ENCODE measurements at regions not wholly inside any gene's neighbourhood (a gene's known extent, or its start where the extent isn't known, plus 50 kb on each side); places are given as distances from the start of the nearest gene placed in this dataset.

DNA sequence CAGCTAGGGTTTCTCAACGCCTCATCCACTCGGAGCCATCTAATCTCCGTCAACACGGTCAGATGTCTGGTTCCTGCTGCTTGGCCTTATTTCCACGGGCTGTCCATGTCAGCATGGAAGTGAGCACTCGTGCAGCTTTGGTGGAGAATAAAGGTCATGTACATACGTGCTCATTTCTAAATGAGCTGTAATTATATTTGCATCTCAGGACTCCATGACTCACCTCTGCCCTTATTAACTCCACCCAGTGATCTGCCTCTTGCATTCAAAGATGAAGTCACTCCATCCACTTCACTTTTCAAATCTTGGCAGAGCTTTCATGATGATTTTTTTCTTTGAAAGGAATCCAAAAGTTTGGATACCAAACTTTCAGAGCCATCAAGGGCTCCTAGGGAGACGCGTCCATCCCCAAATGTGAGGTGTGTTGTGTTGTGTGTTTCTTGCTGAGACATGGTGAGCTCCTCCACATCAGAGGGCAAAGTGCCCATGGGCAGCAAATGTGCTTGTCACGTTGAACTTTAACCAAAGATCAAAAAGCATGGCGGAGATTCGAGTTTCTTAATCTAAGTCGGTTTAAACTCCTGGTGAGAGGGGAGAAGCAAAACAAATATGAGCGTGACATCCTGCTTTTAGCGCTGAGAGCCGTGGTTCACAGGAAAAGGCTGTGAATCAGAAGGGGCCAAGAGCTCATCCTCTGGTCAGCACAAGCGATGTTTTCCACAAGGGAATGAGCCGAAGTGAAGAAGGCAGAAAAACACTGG is 68.6 kb upstream of the ERRFI1 start:
- TF ChIP-seq, protein P1, sequence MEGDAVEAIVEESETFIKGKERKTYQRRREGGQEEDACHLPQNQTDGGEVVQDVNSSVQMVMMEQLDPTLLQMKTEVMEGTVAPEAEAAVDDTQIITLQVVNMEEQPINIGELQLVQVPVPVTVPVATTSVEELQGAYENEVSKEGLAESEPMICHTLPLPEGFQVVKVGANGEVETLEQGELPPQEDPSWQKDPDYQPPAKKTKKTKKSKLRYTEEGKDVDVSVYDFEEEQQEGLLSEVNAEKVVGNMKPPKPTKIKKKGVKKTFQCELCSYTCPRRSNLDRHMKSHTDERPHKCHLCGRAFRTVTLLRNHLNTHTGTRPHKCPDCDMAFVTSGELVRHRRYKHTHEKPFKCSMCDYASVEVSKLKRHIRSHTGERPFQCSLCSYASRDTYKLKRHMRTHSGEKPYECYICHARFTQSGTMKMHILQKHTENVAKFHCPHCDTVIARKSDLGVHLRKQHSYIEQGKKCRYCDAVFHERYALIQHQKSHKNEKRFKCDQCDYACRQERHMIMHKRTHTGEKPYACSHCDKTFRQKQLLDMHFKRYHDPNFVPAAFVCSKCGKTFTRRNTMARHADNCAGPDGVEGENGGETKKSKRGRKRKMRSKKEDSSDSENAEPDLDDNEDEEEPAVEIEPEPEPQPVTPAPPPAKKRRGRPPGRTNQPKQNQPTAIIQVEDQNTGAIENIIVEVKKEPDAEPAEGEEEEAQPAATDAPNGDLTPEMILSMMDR (conservative IDR thresholded peaks at IDR 0.05; ENCODE audit: low read length): no peak
- TF ChIP-seq EZH2phosphoT487 (IDR thresholded peaks at IDR 0.05; ENCODE audit: borderline replicate concordance): no peak

Measured in Loucy (cell line).